ENCODE measurements at regions not wholly inside any gene's neighbourhood (a gene's known extent, or its start where the extent isn't known, plus 50 kb on each side); places are given as distances from the start of the nearest gene placed in this dataset.

DNA sequence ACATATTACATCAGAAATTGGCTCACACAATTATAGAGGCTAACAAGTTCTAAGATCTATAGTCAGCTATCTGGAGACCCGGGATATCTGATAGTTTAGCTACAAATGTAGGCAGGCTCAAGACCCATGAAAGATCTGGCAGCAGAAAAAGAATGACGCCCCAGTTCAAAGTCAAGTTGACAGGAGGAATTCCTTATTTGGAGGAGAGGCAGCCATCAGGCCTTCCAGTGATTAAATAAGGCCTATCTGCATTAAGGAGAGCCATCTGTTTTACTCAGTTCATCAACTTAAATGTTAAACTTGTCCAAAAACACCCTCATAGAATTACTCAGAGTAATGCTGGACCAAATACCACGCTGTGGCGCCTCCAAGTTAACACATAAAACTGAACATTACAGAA is 1402.6 kb downstream of the FAM181B start:
- H3K18ac ChIP-seq (ENCODE audit: low read depth, low read length), result no peak overlapping the region
- intact Hi-C loops (cut with micrococcal nuclease) (no loop called here), dilution Hi-C loops (cut with HindIII; ENCODE audit: low sequenced_read_pairs, unreplicated experiment) (no loop called here), in situ Hi-C loops (cut with MboI; ENCODE audit: low sequenced_read_pairs) (no loop called here)
- no peak for DNase-seq
- H4K8ac ChIP-seq (ENCODE audit: low read depth in 2 of 2, low read length in 2 of 2), result no peak overlapping the region
- no peak overlapping the region for H3K9ac ChIP-seq (ENCODE audit: low read depth, low read length)
- H3K56ac ChIP-seq (ENCODE audit: extremely low read depth, insufficient read depth, low read length), result no peak overlapping the region
- no peak overlapping the region for H4K91ac ChIP-seq (ENCODE audit: insufficient read depth, low read depth, low read length)
- no peaks in the 10 kb centered on the region for H3K4me1 ChIP-seq (ENCODE audit: control insufficient read depth, insufficient read depth, low read length)
- POLR2A ChIA-PET (ENCODE audit: unreplicated experiment), result no interaction called here
- H3K9me1 ChIP-seq (ENCODE audit: insufficient read depth, low read length), result no peaks in the 10 kb centered on the region
- H3K23ac ChIP-seq (ENCODE audit: low read depth, low read length), result no peak overlapping the region
- H3K9me3 ChIP-seq (ENCODE audit: control insufficient read depth, insufficient read depth, low read length), result no peaks in the 10 kb centered on the region
- no CpG with 5 or more reads among the region's 4 CpGs for WGBS, 2 experiments (ENCODE audit: extremely low coverage in 2 of 2, insufficient read length in 1 of 2)
- H3K4me2 ChIP-seq (ENCODE audit: low read depth, low read length), result no peak overlapping the region
- H4K20me1 ChIP-seq (ENCODE audit: insufficient read depth, low read length), result no peaks in the 10 kb centered on the region
- no peak overlapping the region for H2AFZ ChIP-seq (replicated peaks; ENCODE audit: low read length, poor library complexity)
- no peaks in the 10 kb centered on the region for H3K79me1 ChIP-seq (ENCODE audit: low read depth in 1 of 2, low read length in 2 of 2)
- no peaks in the 10 kb centered on the region for H3K27me3 ChIP-seq (ENCODE audit: control insufficient read depth, insufficient read depth, low read length)
- BruUV-seq (replicated peaks), result no TSS peak
- H2AK5ac ChIP-seq (ENCODE audit: low read depth, low read length), result no peak overlapping the region
- no peak overlapping the region for H3K14ac ChIP-seq (replicated peaks; ENCODE audit: low read depth, low read length)
- no peak overlapping the region for H2AK9ac ChIP-seq (replicated peaks; ENCODE audit: low read depth, low read length, poor library complexity)
- H3K4me3 ChIP-seq (ENCODE audit: insufficient read depth, low read depth, low read length), result no peak overlapping the region
- no peak overlapping the region for H2BK15ac ChIP-seq (ENCODE audit: low read depth, low read length)
- no peak overlapping the region for H3K4ac ChIP-seq (ENCODE audit: low read depth, low read length)
- ATAC-seq (ENCODE audit: low read depth), result no peak
- no peak overlapping the region for H3K27ac ChIP-seq (ENCODE audit: insufficient read depth, low read length)
- H2BK20ac ChIP-seq (ENCODE audit: low read depth, low read length), result no peak overlapping the region
- H2BK5ac ChIP-seq (ENCODE audit: low read depth, low read length, poor library complexity, severe bottlenecking), result no peak overlapping the region
- no peak overlapping the region for H4K5ac ChIP-seq (ENCODE audit: low read depth, low read length)
- CTCF ChIA-PET, result no interaction called here
- no peak overlapping the region for H2BK120ac ChIP-seq (ENCODE audit: low read depth, low read length)
- no peaks in the 10 kb centered on the region for H3K36me3 ChIP-seq (ENCODE audit: control insufficient read depth, insufficient read depth, low read length)
- TF ChIP-seq CTCF (conservative IDR thresholded peaks at IDR 0.05; ENCODE audit: low read depth, low read length), result no peak
- TF ChIP-seq, protein P1, sequence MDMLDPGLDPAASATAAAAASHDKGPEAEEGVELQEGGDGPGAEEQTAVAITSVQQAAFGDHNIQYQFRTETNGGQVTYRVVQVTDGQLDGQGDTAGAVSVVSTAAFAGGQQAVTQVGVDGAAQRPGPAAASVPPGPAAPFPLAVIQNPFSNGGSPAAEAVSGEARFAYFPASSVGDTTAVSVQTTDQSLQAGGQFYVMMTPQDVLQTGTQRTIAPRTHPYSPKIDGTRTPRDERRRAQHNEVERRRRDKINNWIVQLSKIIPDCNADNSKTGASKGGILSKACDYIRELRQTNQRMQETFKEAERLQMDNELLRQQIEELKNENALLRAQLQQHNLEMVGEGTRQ (IDR thresholded peaks at IDR 0.05; ENCODE audit: low read depth, low read length), result no peak
